Panc1 (cell line): ENCODE measurements at regions not wholly inside any gene's neighbourhood (a gene's known extent, or its start where the extent isn't known, plus 50 kb on each side); places are given as distances from the start of the nearest gene placed in this dataset.

Experiments
- POLR2AphosphoS5 ChIP-seq: IDR thresholded peaks from 2 replicates; pipeline ENCODE4 v1.6.1; 2012; ENCODE audit warnings: mild to moderate bottlenecking, low read depth, low read length, moderate library complexity
- TF ChIP-seq, protein P1 (sequence below): fragments of 450-650 bp; IDR thresholded peaks from 2 replicates; pipeline ENCODE4 v1.5.1; 2017; ENCODE audit warnings: mild to moderate bottlenecking

DNA sequence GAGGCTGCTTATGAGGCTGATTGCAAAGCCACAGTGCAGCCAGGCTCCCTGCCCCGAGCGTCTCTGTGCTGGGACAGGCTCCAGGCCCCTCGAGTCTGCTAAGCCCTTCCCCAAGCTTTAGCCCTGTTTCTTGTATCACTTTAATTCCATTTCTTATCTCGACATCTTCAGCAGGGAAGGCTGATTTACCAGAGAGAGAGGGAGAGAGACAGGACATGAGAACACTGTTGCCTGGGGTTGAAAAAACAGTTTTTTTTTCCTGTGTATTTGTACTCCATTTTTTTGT, 386.5 kb downstream of the SMOC2 start:
- TF ChIP-seq, protein P1, sequence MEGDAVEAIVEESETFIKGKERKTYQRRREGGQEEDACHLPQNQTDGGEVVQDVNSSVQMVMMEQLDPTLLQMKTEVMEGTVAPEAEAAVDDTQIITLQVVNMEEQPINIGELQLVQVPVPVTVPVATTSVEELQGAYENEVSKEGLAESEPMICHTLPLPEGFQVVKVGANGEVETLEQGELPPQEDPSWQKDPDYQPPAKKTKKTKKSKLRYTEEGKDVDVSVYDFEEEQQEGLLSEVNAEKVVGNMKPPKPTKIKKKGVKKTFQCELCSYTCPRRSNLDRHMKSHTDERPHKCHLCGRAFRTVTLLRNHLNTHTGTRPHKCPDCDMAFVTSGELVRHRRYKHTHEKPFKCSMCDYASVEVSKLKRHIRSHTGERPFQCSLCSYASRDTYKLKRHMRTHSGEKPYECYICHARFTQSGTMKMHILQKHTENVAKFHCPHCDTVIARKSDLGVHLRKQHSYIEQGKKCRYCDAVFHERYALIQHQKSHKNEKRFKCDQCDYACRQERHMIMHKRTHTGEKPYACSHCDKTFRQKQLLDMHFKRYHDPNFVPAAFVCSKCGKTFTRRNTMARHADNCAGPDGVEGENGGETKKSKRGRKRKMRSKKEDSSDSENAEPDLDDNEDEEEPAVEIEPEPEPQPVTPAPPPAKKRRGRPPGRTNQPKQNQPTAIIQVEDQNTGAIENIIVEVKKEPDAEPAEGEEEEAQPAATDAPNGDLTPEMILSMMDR = no peak
- no peak for TF ChIP-seq POLR2AphosphoS5
